ENCODE measurements at regions not wholly inside any gene's neighbourhood (a gene's known extent, or its start where the extent isn't known, plus 50 kb on each side); places are given as distances from the start of the nearest gene placed in this dataset.
"Not testable (repeated sequence)": the region's sequence is repeated elsewhere in the genome, so short reads cannot be mapped to it uniquely, and the experiment has no call there.

GRCh38 chr15:22651179-22651578 is 135.3 kb upstream of the NIPA1 start:
- DNase-seq (ENCODE audit: missing footprints); intact Hi-C loops (cut with DNase I); ATAC-seq: not testable (repeated sequence)

GRCh38 chr15:22664294-22665058 is 122.0 kb upstream of the NIPA1 start:
- intact Hi-C loops (cut with DNase I): not testable (repeated sequence)
- ATAC-seq: peak; percentile 99
- peak; percentile 72 for DNase-seq (ENCODE audit: missing footprints)

- intact Hi-C loops (cut with DNase I); DNase-seq (ENCODE audit: missing footprints); ATAC-seq: not testable (repeated sequence)
These were observed 121.3 kb upstream of the NIPA1 start for GRCh38 chr15:22665059-22665702.

- intact Hi-C loops (cut with DNase I); DNase-seq (ENCODE audit: missing footprints); ATAC-seq: not testable (repeated sequence)
These were observed 120.7 kb upstream of the NIPA1 start for GRCh38 chr15:22665711-22666110.

GRCh38 chr15:22684786-22685185 is 101.7 kb upstream of the NIPA1 start:
- DNase-seq (ENCODE audit: missing footprints); ATAC-seq; intact Hi-C loops (cut with DNase I): not testable (repeated sequence)

- intact Hi-C loops (cut with DNase I); ATAC-seq; DNase-seq (ENCODE audit: missing footprints): not testable (repeated sequence)
These were observed 86.6 kb upstream of the NIPA1 start for GRCh38 chr15:22699881-22700280.

GRCh38 chr15:22710831-22711341 is 75.6 kb upstream of the NIPA1 start:
- ATAC-seq; intact Hi-C loops (cut with DNase I): not testable (repeated sequence)
- peak; percentile 50 for DNase-seq (ENCODE audit: missing footprints)

- ATAC-seq; intact Hi-C loops (cut with DNase I); DNase-seq (ENCODE audit: missing footprints): not testable (repeated sequence)
These were observed 72.5 kb upstream of the NIPA1 start for GRCh38 chr15:22713933-22714332.

GRCh38 chr15:22714358-22715132 is 71.9 kb upstream of the NIPA1 start:
- intact Hi-C loops (cut with DNase I): not testable (repeated sequence)
- ATAC-seq (peak; percentile 68), DNase-seq (ENCODE audit: missing footprints) (peak; percentile 58)

GRCh38 chr15:22715133-22715845 is 71.2 kb upstream of the NIPA1 start:
- peak; percentile 30 for ATAC-seq
- intact Hi-C loops (cut with DNase I): not testable (repeated sequence)

GRCh38 chr15:22719980-22720379 is 66.5 kb upstream of the NIPA1 start:
- ATAC-seq: not testable (repeated sequence)

More at GRCh38 chr15:22715133-22715845, 71.2 kb upstream of the NIPA1 start:
- DNase-seq (ENCODE audit: missing footprints): peak; percentile 32

GRCh38 chr15:22726104-22726503 is 60.3 kb upstream of the NIPA1 start:
- DNase-seq (ENCODE audit: missing footprints); ATAC-seq; intact Hi-C loops (cut with DNase I): not testable (repeated sequence)

More at GRCh38 chr15:22719980-22720379, 66.5 kb upstream of the NIPA1 start:
- DNase-seq (ENCODE audit: missing footprints); intact Hi-C loops (cut with DNase I): not testable (repeated sequence)

GRCh38 chr15:22735067-22735466 is 51.4 kb upstream of the NIPA1 start:
- ATAC-seq; DNase-seq (ENCODE audit: missing footprints); intact Hi-C loops (cut with DNase I): not testable (repeated sequence)

GRCh38 chr15:22735781-22736180 is 50.7 kb upstream of the NIPA1 start:
- no peak for DNase-seq (ENCODE audit: missing footprints)

GRCh38 chr15:22736200-22736599 is 50.2 kb upstream of the NIPA1 start:
- DNase-seq (ENCODE audit: missing footprints); intact Hi-C loops (cut with DNase I); ATAC-seq: not testable (repeated sequence)

More at GRCh38 chr15:22735781-22736180, 50.7 kb upstream of the NIPA1 start:
- intact Hi-C loops (cut with DNase I): no loop called here
- ATAC-seq: no peak

Measured in Right ventricle myocardium inferior (tissue), 1 donor.